ENCODE measurements at regions not wholly inside any gene's neighbourhood (a gene's known extent, or its start where the extent isn't known, plus 50 kb on each side); places are given as distances from the start of the nearest gene placed in this dataset.

DNA sequence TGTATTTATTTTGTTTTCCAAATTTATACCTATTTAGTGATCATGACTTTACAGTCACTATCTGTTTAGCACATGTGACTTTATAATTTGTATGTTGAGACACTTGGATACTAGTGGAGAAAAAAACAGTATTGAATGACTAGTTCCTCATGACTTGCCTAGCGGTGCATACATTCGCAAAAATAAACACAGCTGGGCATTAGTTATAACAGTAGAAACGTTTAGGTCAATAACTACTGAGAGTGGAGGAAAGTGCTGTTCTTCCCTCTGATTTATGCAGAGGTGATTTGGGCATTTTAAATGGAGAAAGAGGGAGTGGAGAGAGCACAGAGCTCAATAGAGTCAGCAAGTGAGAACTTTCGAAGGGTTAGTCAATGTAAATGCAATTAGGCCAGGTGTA, 1679.0 kb upstream of the B3GALT2 start:
- no peak for TF ChIP-seq POLR2A (IDR thresholded peaks at IDR 0.05)
- TF ChIP-seq, protein P1, sequence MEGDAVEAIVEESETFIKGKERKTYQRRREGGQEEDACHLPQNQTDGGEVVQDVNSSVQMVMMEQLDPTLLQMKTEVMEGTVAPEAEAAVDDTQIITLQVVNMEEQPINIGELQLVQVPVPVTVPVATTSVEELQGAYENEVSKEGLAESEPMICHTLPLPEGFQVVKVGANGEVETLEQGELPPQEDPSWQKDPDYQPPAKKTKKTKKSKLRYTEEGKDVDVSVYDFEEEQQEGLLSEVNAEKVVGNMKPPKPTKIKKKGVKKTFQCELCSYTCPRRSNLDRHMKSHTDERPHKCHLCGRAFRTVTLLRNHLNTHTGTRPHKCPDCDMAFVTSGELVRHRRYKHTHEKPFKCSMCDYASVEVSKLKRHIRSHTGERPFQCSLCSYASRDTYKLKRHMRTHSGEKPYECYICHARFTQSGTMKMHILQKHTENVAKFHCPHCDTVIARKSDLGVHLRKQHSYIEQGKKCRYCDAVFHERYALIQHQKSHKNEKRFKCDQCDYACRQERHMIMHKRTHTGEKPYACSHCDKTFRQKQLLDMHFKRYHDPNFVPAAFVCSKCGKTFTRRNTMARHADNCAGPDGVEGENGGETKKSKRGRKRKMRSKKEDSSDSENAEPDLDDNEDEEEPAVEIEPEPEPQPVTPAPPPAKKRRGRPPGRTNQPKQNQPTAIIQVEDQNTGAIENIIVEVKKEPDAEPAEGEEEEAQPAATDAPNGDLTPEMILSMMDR (IDR thresholded peaks at IDR 0.05) = no peak

Data from heart left ventricle (tissue), 13 donors.